OCI-LY1 (cell line): ENCODE measurements at regions not wholly inside any gene's neighbourhood (a gene's known extent, or its start where the extent isn't known, plus 50 kb on each side); places are given as distances from the start of the nearest gene placed in this dataset.

ENCODE experiments used
- H2AFZ ChIP-seq: fragments of 200-600 bp; sonication (generic), shearing (Covaris generic); 2 replicates; pipeline ENCODE4 v1.6.0; 2014; ENCODE audit warnings: antibody characterized with exemption, mild to moderate bottlenecking, low read length
- H3F3A ChIP-seq: fragments of 200-600 bp; sonication (generic), shearing (Covaris generic); 2 replicates; pipeline ENCODE4 v1.6.0; 2014; ENCODE audit warnings: mild to moderate bottlenecking, antibody characterized with exemption, low read length, moderate library complexity; ENCODE audit not compliant: insufficient read depth
- H3K27ac ChIP-seq: fragments of 200-600 bp; sonication (generic); 2 replicates; pipeline ENCODE4 v1.5.1; 2014; ENCODE audit warnings: low read length, mixed run types, mild to moderate bottlenecking, low read depth; ENCODE audit not compliant: poor library complexity, severe bottlenecking
- H3K27me3 ChIP-seq: fragments of 200-600 bp; sonication (generic); 2 replicates; pipeline ENCODE4 v1.6.0; 2014; ENCODE audit warnings: antibody characterized with exemption, mild to moderate bottlenecking, low read length, moderate library complexity; ENCODE audit not compliant: insufficient read depth
- H3K36me3 ChIP-seq: fragments of 200-600 bp; sonication (generic); 2 replicates; pipeline ENCODE4 v1.6.1; 2014; ENCODE audit warnings: mild to moderate bottlenecking, antibody characterized with exemption, low read length, moderate library complexity, mixed read lengths; ENCODE audit not compliant: insufficient read depth
- H3K4me1 ChIP-seq: fragments of 200-600 bp; sonication (generic); 2 replicates; pipeline ENCODE4 v1.5.1; 2014; ENCODE audit warnings: mild to moderate bottlenecking, low read length, moderate library complexity; ENCODE audit not compliant: insufficient read depth, severe bottlenecking
- H3K4me2 ChIP-seq: fragments of 200-600 bp; sonication (generic), shearing (Covaris generic); 2 replicates; pipeline ENCODE4 v1.6.1; 2014; ENCODE audit warnings: low read length
- H3K4me3 ChIP-seq: fragments of 200-600 bp; sonication (generic); 2 replicates; pipeline ENCODE4 v1.5.1; 2014; ENCODE audit warnings: low read length, low read depth, mild to moderate bottlenecking, mixed read lengths; ENCODE audit not compliant: poor library complexity, severe bottlenecking
- H3K79me2 ChIP-seq: fragments of 200-600 bp; shearing (Covaris generic); 2 replicates; pipeline ENCODE4 v1.6.1; 2016; ENCODE audit warnings: mixed run types, low read length, mixed read lengths; ENCODE audit not compliant: insufficient read depth
- H3K9ac ChIP-seq: fragments of 200-600 bp; sonication (generic), shearing (Covaris generic); 2 replicates; pipeline ENCODE4 v1.6.1; 2014; ENCODE audit warnings: mild to moderate bottlenecking, low read length, mixed read lengths
- H3K9me2 ChIP-seq: fragments of 200-600 bp; sonication (generic), shearing (Covaris generic); 2 replicates; pipeline ENCODE4 v1.6.1; 2014; ENCODE audit warnings: low read depth, mild to moderate bottlenecking, low read length, mixed read lengths
- H3K9me3 ChIP-seq: fragments of 200-600 bp; shearing (Covaris generic); 2 replicates; pipeline ENCODE4 v1.6.1; 2014; ENCODE audit warnings: low read length, mixed read lengths
- H4K20me1 ChIP-seq: fragments of 200-600 bp; sonication (generic), shearing (Covaris generic); 2 replicates; pipeline ENCODE4 v1.6.0; 2016; ENCODE audit warnings: mild to moderate bottlenecking, low read length; ENCODE audit not compliant: insufficient read depth
- EZH2 ChIP-seq: fragments of 200-600 bp; sonication (generic), shearing (Covaris generic); IDR thresholded peaks from 2 replicates; pipeline ENCODE4 v1.8.0; 2017; ENCODE audit warnings: borderline replicate concordance, mixed run types, mild to moderate bottlenecking, antibody characterized with exemption, low read length, moderate library complexity, mixed read lengths
- TF ChIP-seq, protein P1 (sequence below): fragments of 200-600 bp; sonication (generic), shearing (Covaris generic); IDR thresholded peaks from 2 replicates; pipeline ENCODE4 v1.5.1; 2017; ENCODE audit warnings: mild to moderate bottlenecking, antibody characterized with exemption, low read length, moderate library complexity, mixed read lengths

DNA sequence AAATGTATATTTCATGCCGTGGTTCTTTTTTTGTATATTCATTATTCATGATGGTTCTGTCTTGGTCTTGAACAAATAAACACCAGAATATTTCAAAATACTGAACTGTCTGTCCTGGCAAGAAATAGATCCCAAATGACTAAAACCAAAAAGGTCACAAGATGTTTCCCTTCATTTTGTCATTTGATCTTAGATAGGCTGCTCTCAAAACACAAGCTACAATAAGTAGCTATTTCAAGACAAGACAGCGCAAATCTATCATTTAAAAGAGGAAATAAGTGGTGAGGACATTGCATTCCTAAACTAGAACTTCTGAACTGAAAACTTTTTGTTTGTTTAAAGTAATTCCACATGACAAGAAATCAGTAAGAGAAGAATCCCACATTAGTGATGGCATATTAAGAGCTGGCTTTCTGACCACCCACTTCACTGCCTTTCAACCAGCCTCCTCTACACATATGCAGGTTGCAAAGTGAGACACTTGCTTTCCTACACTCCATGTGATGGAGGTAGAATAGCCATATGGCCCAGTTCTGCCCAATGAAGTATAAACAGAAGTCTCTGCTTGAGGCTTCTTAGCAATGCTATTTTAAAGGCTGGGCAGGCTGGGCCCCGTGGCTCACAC lies 54.4 kb upstream of the CCDC28A start:
- no peaks in the 10 kb centered on the region for H4K20me1 ChIP-seq
- no peaks in the 10 kb centered on the region for H3K9me3 ChIP-seq
- TF ChIP-seq, protein P1, sequence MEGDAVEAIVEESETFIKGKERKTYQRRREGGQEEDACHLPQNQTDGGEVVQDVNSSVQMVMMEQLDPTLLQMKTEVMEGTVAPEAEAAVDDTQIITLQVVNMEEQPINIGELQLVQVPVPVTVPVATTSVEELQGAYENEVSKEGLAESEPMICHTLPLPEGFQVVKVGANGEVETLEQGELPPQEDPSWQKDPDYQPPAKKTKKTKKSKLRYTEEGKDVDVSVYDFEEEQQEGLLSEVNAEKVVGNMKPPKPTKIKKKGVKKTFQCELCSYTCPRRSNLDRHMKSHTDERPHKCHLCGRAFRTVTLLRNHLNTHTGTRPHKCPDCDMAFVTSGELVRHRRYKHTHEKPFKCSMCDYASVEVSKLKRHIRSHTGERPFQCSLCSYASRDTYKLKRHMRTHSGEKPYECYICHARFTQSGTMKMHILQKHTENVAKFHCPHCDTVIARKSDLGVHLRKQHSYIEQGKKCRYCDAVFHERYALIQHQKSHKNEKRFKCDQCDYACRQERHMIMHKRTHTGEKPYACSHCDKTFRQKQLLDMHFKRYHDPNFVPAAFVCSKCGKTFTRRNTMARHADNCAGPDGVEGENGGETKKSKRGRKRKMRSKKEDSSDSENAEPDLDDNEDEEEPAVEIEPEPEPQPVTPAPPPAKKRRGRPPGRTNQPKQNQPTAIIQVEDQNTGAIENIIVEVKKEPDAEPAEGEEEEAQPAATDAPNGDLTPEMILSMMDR = no peak
- no peak for TF ChIP-seq EZH2
- no peak overlapping the region for H3K9ac ChIP-seq
- no peak overlapping the region for H3K27ac ChIP-seq
- H3K4me1 ChIP-seq = no peaks in the 10 kb centered on the region
- no peaks in the 10 kb centered on the region for H3K27me3 ChIP-seq
- H3K4me2 ChIP-seq = no peak overlapping the region
- H3F3A ChIP-seq = no peaks in the 10 kb centered on the region
- no peak overlapping the region for H2AFZ ChIP-seq
- H3K9me2 ChIP-seq = no peaks in the 10 kb centered on the region
- no peaks in the 10 kb centered on the region for H3K79me2 ChIP-seq
- no peaks in the 10 kb centered on the region for H3K36me3 ChIP-seq
- H3K4me3 ChIP-seq = no peak overlapping the region

DNA sequence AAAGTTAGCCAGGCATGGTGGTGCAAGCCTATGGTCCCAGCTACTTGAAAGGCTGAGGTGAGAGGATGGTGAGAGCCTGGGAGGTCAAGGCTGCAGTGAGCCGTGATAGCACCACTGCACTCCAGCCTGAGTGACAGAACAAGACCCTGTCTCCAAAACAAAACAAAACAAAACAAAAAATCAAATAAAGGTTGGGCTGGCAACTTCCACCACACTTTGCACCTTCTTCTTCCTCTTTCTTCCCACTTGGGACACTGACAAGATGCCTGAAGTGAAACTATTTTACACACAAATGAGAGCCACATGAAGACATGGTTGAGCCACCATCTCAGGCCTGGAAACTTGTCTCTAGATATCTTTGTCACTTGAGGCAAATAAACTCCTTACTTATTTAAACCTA lies 53.8 kb upstream of the CCDC28A start:
- Histone ChIP-seq H2AFZ (no peak overlapping the region), H3K36me3 (no peaks in the 10 kb centered on the region), H3K9me2 (no peaks in the 10 kb centered on the region), H3K27me3 (no peaks in the 10 kb centered on the region), H3K9me3 (no peaks in the 10 kb centered on the region), H3K9ac (no peak overlapping the region), H3K79me2 (no peaks in the 10 kb centered on the region), H3K27ac (no peak overlapping the region), H3K4me3 (no peak overlapping the region), H3K4me1 (no peaks in the 10 kb centered on the region), H3K4me2 (no peak overlapping the region), H4K20me1 (no peaks in the 10 kb centered on the region), H3F3A (no peaks in the 10 kb centered on the region)
- no peak for TF ChIP-seq EZH2
- TF ChIP-seq, protein P1 = no peak

DNA sequence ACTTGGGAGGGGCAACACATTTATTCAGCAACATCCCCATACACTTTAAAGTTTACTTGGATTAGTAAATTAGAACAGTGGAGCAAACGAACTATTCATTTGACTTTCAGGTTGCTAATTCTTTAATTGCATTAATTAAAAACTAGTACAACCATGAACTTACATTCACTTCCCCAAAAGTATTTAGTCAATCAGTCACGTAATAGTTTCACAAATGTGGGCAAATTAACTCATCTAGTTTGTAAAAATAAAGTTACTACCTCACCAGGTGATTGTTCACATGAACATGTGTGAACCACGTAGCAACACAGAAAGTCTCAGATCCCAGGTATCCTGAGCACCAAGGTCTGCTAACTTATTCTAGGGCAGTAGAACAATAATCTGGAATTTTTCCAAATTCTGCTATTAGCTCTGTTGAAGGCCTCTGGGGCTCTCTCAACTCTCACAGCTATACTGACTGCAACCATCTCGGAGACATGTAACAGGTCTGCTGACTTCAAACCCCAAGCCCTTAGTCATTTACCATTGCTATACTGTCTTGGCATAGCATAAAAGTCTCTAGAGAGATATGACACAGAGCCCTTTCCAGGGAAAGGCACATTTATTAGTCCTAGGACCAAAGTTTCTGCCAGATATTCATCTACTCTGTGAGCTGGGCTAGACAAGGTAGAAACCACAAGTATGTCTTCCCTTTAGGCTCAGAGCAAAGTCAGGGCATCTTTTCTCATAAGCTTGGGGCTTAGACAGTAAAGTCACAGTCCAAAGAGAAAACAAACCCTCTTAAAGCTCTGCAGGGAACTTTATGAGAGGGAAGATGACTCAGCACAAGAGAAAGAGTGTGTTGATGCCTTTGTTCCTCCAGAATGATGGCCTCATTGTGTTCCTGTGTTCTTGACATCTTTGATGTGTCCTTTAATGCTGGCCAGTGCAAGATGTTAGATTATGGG lies 50.9 kb upstream of the CCDC28A start:
- Histone ChIP-seq H3K9ac (no peak overlapping the region), H3K4me3 (no peak overlapping the region)
- no peak for TF ChIP-seq EZH2
- TF ChIP-seq, protein P1 = no peak

More for the DNA sequence above, 50.9 kb upstream of the CCDC28A start:
- H2AFZ ChIP-seq = no peak overlapping the region
- H3K79me2 ChIP-seq = no peaks in the 10 kb centered on the region
- H3K9me3 ChIP-seq = no peaks in the 10 kb centered on the region
- no peaks in the 10 kb centered on the region for H3K9me2 ChIP-seq
- H3K4me1 ChIP-seq = no peaks in the 10 kb centered on the region
- H3K27me3 ChIP-seq = no peaks in the 10 kb centered on the region
- H3K27ac ChIP-seq = no peak overlapping the region
- H4K20me1 ChIP-seq = no peaks in the 10 kb centered on the region
- H3F3A ChIP-seq = no peaks in the 10 kb centered on the region
- H3K4me2 ChIP-seq = no peak overlapping the region
- H3K36me3 ChIP-seq = no peaks in the 10 kb centered on the region
